ENCODE measurements at regions not wholly inside any gene's neighbourhood (a gene's known extent, or its start where the extent isn't known, plus 50 kb on each side); places are given as distances from the start of the nearest gene placed in this dataset.
A peak's percentile ranks its signal among the peaks of the same experiment; 100 is the strongest.

GRCh38 chr13:32902874-32903273 is 113.3 kb upstream of the KL start:
- FAIRE-seq (no peak), DNase-seq (ENCODE audit: low read depth) (peak; percentile 74)
- Histone ChIP-seq H3K4me2 (ENCODE audit: low read length) (peak overlapping the region; percentile 39), H3K4me1 (ENCODE audit: insufficient read depth, low read length) (peaks cover 36% of the 10 kb centered on the region), H3K9ac (ENCODE audit: low read length) (no peak overlapping the region), H3K79me2 (ENCODE audit: insufficient read depth, low read length) (no peaks in the 10 kb centered on the region), H3K9me3 (ENCODE audit: insufficient read depth, low read depth, low read length) (no peaks in the 10 kb centered on the region), H3K4me3 (ENCODE audit: insufficient read depth, low read depth, low read length) (no peak overlapping the region), H2AFZ (ENCODE audit: low read depth, low read length) (peak overlapping the region; percentile 29), H3K27ac (ENCODE audit: low read depth, low read length) (no peak overlapping the region), H3K27me3 (ENCODE audit: insufficient read depth, low read length) (no peaks in the 10 kb centered on the region), H4K20me1 (ENCODE audit: insufficient read depth, low read length) (no peaks in the 10 kb centered on the region), H3K36me3 (ENCODE audit: insufficient read depth, low read length) (no peaks in the 10 kb centered on the region)
- H3K27me3 Mint-ChIP-seq (ENCODE audit: low read depth, unreplicated experiment), result no peaks in the 10 kb centered on the region
- TF ChIP-seq CTCF (IDR thresholded peaks at IDR 0.05; ENCODE audit: insufficient read depth, low read depth, low read length) (no peak), EZH2 (IDR thresholded peaks at IDR 0.05; ENCODE audit: insufficient read depth, low read length) (no peak)
- H3K4me1 Mint-ChIP-seq (ENCODE audit: low read depth, unreplicated experiment), result peaks cover 30% of the 10 kb centered on the region
- no peak overlapping the region for H3K4me3 Mint-ChIP-seq (ENCODE audit: unreplicated experiment)
- H3K27ac Mint-ChIP-seq (ENCODE audit: unreplicated experiment), result peak overlapping the region; percentile 86
- no peaks in the 10 kb centered on the region for H3K9me3 Mint-ChIP-seq (ENCODE audit: unreplicated experiment)
- no peaks in the 10 kb centered on the region for H3K36me3 Mint-ChIP-seq (ENCODE audit: low read depth, unreplicated experiment)

GRCh38 chr13:32903720-32904119 is 112.5 kb upstream of the KL start:
- Histone ChIP-seq H3K4me1 (ENCODE audit: insufficient read depth, low read length) (peaks cover 36% of the 10 kb centered on the region), H3K27ac (ENCODE audit: low read depth, low read length) (peak overlapping the region; percentile 1), H3K9me3 (ENCODE audit: insufficient read depth, low read depth, low read length) (no peaks in the 10 kb centered on the region), H3K27me3 (ENCODE audit: insufficient read depth, low read length) (no peaks in the 10 kb centered on the region), H3K9ac (ENCODE audit: low read length) (no peak overlapping the region), H2AFZ (ENCODE audit: low read depth, low read length) (no peak overlapping the region), H3K36me3 (ENCODE audit: insufficient read depth, low read length) (no peaks in the 10 kb centered on the region), H3K4me3 (ENCODE audit: insufficient read depth, low read depth, low read length) (no peak overlapping the region), H3K4me2 (ENCODE audit: low read length) (no peak overlapping the region), H4K20me1 (ENCODE audit: insufficient read depth, low read length) (no peaks in the 10 kb centered on the region), H3K79me2 (ENCODE audit: insufficient read depth, low read length) (no peaks in the 10 kb centered on the region)
- Mint-ChIP-seq H3K36me3 (ENCODE audit: low read depth, unreplicated experiment) (no peaks in the 10 kb centered on the region), H3K27ac (ENCODE audit: unreplicated experiment) (peak overlapping the region; percentile 80), H3K27me3 (ENCODE audit: low read depth, unreplicated experiment) (no peaks in the 10 kb centered on the region), H3K4me1 (ENCODE audit: low read depth, unreplicated experiment) (peaks cover 34% of the 10 kb centered on the region), H3K9me3 (ENCODE audit: unreplicated experiment) (no peaks in the 10 kb centered on the region), H3K4me3 (ENCODE audit: unreplicated experiment) (no peak overlapping the region)
- FAIRE-seq (no peak), DNase-seq (ENCODE audit: low read depth) (peak; percentile 61)
- TF ChIP-seq EZH2 (IDR thresholded peaks at IDR 0.05; ENCODE audit: insufficient read depth, low read length) (no peak), CTCF (IDR thresholded peaks at IDR 0.05; ENCODE audit: insufficient read depth, low read depth, low read length) (no peak)

GRCh38 chr13:32904266-32904665 is 112.0 kb upstream of the KL start:
- Histone ChIP-seq H3K27me3 (ENCODE audit: insufficient read depth, low read length) (no peaks in the 10 kb centered on the region), H3K4me3 (ENCODE audit: insufficient read depth, low read depth, low read length) (no peak overlapping the region), H3K27ac (ENCODE audit: low read depth, low read length) (no peak overlapping the region), H4K20me1 (ENCODE audit: insufficient read depth, low read length) (no peaks in the 10 kb centered on the region), H3K9me3 (ENCODE audit: insufficient read depth, low read depth, low read length) (no peaks in the 10 kb centered on the region), H2AFZ (ENCODE audit: low read depth, low read length) (no peak overlapping the region), H3K79me2 (ENCODE audit: insufficient read depth, low read length) (no peaks in the 10 kb centered on the region), H3K4me1 (ENCODE audit: insufficient read depth, low read length) (peaks cover 36% of the 10 kb centered on the region), H3K36me3 (ENCODE audit: insufficient read depth, low read length) (no peaks in the 10 kb centered on the region), H3K9ac (ENCODE audit: low read length) (no peak overlapping the region), H3K4me2 (ENCODE audit: low read length) (no peak overlapping the region)
- Mint-ChIP-seq H3K36me3 (ENCODE audit: low read depth, unreplicated experiment) (no peaks in the 10 kb centered on the region), H3K27me3 (ENCODE audit: low read depth, unreplicated experiment) (no peaks in the 10 kb centered on the region), H3K9me3 (ENCODE audit: unreplicated experiment) (no peaks in the 10 kb centered on the region), H3K27ac (ENCODE audit: unreplicated experiment) (peak overlapping the region; percentile 80), H3K4me1 (ENCODE audit: low read depth, unreplicated experiment) (peaks cover 34% of the 10 kb centered on the region), H3K4me3 (ENCODE audit: unreplicated experiment) (no peak overlapping the region)
- FAIRE-seq (no peak), DNase-seq (ENCODE audit: low read depth) (peak; percentile 72)
- no peak for TF ChIP-seq EZH2 (IDR thresholded peaks at IDR 0.05; ENCODE audit: insufficient read depth, low read length)
- no peak for TF ChIP-seq CTCF (IDR thresholded peaks at IDR 0.05; ENCODE audit: insufficient read depth, low read depth, low read length)
